Dedifferentiated amniotic fluid mesenchymal stem cell (primary cell): ENCODE measurements at regions not wholly inside any gene's neighbourhood (a gene's known extent, or its start where the extent isn't known, plus 50 kb on each side); places are given as distances from the start of the nearest gene placed in this dataset.
"Not testable (repeated sequence)": the region's sequence is repeated elsewhere in the genome, so short reads cannot be mapped to it uniquely, and the experiment has no call there.

Experiments
- DNase-seq: peaks from one replicate; pipeline ENCODE4 v3.0.0-alpha.2; 2016; ENCODE audit errors: extremely low spot score

DNA sequence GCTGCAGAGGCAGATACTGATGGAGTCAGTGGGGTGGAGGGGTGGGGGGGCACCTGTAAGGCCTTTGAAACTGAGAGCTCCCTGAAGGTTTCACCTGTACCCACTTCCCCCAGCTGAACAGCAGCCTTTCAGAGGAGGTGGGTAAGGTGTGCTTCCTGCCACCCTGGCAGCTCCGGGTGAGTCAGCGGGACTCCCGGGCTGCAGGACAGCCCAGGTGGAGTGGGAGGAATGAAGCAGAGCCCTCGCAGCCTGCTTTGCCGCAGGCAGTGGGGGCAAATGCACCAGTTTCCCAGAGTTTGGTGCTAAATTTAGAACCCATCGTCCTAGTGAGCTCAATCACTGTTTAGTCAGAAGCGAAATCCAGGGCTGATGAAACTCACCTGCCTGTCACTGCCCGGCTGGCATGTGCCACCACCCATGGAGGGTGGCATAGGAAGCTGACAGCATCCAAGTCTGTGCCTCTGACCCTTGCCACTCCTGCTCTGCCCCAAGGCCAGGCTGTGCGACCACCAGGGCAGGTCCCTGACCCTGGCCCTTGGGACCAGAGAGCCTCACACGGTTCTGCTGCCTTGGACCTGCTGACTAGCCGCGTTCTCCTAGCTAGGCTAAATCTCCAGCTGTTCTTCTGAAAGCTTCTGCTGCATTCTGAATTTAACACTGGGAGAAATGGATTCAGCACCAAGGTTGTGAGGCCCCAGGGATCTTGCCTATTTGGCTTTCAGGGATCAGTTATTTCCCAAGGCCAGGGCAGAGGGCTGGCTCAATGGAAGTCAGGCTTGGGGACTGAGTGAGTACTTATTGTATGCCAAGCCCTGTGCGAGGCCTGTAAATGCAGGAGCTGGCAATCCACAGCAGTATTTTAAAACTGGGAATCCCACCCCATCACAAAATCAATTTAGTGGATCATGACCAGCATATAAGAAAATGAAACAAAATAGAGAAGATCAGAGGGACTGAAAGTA lies 67.3 kb upstream of the RASGRF1 start:
- no peak for DNase-seq

DNA sequence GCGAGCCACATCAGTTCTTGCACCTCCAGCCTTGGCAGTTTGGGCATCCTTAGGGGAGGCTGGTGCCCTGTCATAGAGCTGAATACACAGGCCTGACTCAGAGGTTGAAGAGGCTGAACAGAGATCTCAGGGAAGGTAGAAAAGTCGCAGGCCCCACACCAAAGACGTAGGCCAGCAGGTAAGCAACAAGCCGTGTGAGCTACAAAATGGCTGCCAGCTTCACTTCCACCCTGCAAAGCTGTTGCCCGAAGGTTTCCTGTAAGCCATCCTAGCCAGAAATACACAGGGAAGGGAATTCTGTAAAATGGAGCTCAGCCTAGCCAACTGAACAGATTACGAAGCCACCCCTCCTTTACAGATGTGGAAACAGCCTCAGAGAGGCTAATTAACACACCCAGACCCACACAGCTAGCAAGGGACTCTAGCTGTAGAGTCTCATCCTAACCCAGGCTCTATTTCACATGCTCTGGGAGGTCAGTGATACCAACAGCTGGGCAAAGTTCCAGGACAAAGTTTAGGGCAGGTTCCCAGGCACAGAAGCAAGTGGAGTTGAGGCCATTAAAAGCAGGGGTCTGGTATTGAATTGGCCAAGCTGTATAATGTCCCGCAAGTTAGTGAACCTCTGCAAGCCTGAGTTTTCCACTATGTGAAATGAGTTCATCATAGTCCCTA lies 66.3 kb upstream of the RASGRF1 start:
- DNase-seq, result no peak

DNA sequence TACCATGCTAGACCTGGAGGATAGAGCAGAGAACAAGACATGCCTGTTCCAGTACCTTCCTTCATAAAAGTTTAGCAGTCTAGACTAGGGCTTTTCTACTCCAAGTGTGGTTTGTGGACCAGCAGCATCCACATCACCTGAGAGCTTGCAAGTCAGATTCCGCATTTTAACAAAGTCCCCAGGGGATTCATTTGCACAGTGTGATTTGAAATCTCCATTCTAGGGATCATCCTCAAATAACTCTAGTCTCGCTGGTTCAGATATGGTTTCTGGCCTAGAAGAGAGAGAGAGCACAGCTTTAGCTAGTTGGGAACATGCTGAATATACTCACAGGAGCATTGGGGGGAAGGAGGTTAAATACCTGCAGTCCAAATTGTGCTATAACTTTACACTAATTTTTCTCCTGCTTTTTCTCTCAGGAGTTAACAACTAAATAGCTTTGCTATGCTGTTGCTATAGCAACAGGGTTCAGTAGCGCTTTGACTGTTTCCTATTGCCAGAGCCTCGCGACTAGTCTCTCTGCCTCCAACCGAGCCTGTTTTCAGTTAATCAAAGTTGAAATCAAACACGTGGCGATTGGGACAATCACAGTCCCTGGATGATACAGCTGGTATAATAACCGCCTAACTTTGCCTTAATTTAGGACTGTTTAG lies 64.0 kb upstream of the RASGRF1 start:
- DNase-seq, result no peak

DNA sequence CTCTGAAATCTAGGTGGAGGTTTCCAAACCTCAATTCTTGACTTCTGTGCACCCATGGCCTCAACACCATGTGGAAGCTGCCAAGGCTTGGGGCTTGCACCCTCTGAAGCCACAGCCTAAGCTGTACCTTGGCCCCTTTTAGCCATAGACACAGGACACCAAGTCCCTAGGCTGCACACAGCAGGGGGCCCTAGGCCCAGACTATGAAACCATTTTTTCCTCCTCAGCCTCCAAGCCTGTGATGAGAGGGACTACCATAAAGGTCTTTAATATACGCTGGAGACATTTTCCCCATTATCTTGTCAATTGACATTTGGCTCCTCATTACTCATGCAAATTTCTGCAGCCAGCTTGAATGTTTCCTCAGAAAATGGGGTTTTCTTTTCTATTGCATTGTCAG lies 53.7 kb upstream of the RASGRF1 start:
- DNase-seq, result not testable (repeated sequence)

DNA sequence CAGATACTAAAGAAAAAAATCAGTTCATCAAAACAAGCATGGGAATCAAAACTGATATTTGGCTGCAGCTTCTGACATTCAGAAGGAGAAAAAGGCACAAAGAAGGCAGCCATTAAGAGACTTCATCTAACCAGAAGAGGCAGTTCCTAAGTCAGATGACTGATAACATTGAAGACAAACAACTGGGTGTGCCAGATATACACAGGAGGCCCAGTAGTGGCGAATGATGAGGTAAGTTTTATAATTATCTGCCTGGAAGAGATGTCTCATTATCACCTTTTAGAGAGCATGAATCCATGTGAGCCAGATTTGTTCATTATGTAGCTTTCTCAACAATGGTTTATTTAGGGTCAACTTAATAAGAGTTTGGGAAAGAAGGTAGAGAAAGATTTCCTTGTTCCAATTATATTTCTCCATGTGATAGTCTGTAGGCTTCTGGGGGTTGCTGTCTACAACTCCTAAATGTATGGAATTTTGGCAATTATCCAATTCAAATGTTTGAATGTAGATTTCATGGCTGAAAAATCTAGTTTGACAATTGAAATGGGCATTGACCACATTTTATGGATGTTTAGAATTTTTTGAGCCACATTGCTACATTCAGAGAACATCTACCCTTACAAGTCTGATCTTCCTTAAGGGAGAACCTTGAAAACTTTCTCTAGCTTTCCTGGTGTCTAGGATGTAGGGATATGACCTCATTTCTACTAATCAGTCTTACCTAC lies 50.4 kb upstream of the RASGRF1 start:
- DNase-seq, result peak; percentile 14
